ENCODE measurements at regions not wholly inside any gene's neighbourhood (a gene's known extent, or its start where the extent isn't known, plus 50 kb on each side); places are given as distances from the start of the nearest gene placed in this dataset.

DNA sequence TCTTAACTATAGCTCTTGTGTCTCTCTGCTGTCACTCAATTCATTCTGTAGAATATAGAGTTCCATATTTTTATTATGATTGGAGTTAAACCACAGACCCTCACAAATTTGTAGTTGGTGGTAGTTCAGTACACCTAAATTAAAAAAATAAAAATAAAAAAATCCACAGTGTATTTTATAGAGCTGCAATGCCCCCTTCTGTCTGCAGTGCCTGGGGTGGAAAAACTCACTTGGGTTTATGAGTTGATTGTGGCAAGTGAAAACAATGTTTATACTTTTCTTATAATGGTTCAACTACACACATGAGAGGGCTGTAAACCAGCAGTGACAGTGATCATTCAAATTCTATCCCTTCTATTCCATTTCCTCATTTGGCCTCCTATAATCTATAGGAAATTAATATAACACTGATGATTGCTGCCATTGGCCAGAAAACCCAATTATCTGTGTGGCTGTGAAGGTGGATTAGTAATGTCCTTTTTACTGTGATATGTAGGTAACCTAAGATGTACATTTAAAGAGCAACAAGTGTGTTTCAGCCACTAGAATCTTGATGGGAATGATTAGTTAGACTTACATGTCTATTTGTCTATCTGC, 166.9 kb upstream of the LRIG3 start (continued):
- TF ChIP-seq, protein P1, sequence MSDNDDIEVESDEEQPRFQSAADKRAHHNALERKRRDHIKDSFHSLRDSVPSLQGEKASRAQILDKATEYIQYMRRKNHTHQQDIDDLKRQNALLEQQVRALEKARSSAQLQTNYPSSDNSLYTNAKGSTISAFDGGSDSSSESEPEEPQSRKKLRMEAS (IDR thresholded peaks at IDR 0.05; ENCODE audit: low read depth, low read length) = no peak
- no peak for TF ChIP-seq YY1 (IDR thresholded peaks at IDR 0.05; ENCODE audit: low read depth, low read length)
- TF ChIP-seq ATF3 (IDR thresholded peaks at IDR 0.05; ENCODE audit: borderline replicate concordance, extremely low read depth, low read depth, low read length) = no peak

- intact Hi-C loops (cut with micrococcal nuclease; ENCODE audit: unreplicated experiment) = loop anchor here (10.0 kb wide), 1 partner anchor 741 kb away; no protein-coding TSS in a partner anchor
- ChIA-PET RAD21 (ENCODE audit: unreplicated experiment) (no interaction called here), POLR2A (no interaction called here), SMC1A (ENCODE audit: uncharacterized antibody, unreplicated experiment) (no interaction called here), CTCF (interaction anchor here (0.8 to 1.6 kb wide), 2 partner anchors 27 to 546 kb away, joined by 3 to 5 read pairs; no protein-coding TSS in a partner anchor)
- WGBS (ENCODE audit: insufficient coverage, insufficient replicate concordance, low lambda C conversion rate, missing lambda C conversion rate) = 20% methylated on average over 4 of the region's 4 CpGs
- H2AFZ ChIP-seq (ENCODE audit: control insufficient read depth, low read depth, low read length) = no peak overlapping the region
- TF ChIP-seq RBBP5 (conservative IDR thresholded peaks at IDR 0.05) = no peak
- no peaks in the 10 kb centered on the region for H3K36me3 ChIP-seq (ENCODE audit: control insufficient read depth in 2 of 2, insufficient read depth in 2 of 2, low read length in 1 of 2)
- no peaks in the 10 kb centered on the region for H3K27me3 ChIP-seq (replicated peaks in 1 of 2; ENCODE audit: control insufficient read depth in 2 of 2, insufficient read depth in 2 of 2, low read length in 1 of 2)
- in situ Hi-C loops (cut with MboI) = no loop called here
- ATAC-seq = no peak
- BruUV-seq (replicated peaks) = no TSS peak
- H3K4me2 ChIP-seq (ENCODE audit: control insufficient read depth, insufficient read depth) = no peak overlapping the region
- no peak for DNase-seq (ENCODE audit: low read depth, low spot score)
- no peaks in the 10 kb centered on the region for H3K9me3 ChIP-seq (replicated peaks; ENCODE audit: control insufficient read depth, insufficient read depth, low read length)
- H3K79me2 ChIP-seq (ENCODE audit: control insufficient read depth, insufficient read depth, low read length) = no peaks in the 10 kb centered on the region
- H3K4me1 ChIP-seq (ENCODE audit: control insufficient read depth, insufficient read depth, low read length) = no peaks in the 10 kb centered on the region
- no peaks in the 10 kb centered on the region for H4K20me1 ChIP-seq (ENCODE audit: control insufficient read depth, insufficient read depth)
- no peak for FAIRE-seq
- H3K9ac ChIP-seq (ENCODE audit: control insufficient read depth, insufficient read depth, low read length) = no peak overlapping the region
- no peak overlapping the region for H3K27ac ChIP-seq (ENCODE audit: control insufficient read depth, insufficient read depth)
- no peak overlapping the region for H3K4me3 ChIP-seq
Observed at GRCh38 chr12:59086126-59086525, 165.8 kb upstream of the LRIG3 start.

- H3K9ac ChIP-seq (ENCODE audit: control insufficient read depth, insufficient read depth, low read length) = no peak overlapping the region
- ChIA-PET RAD21 (ENCODE audit: unreplicated experiment) (no interaction called here), CTCF (interaction anchor here (0.8 to 1.6 kb wide), 2 partner anchors 28 to 545 kb away, joined by 3 to 5 read pairs; no protein-coding TSS in a partner anchor), POLR2A (no interaction called here), SMC1A (ENCODE audit: uncharacterized antibody, unreplicated experiment) (no interaction called here)
- no peak overlapping the region for H2AFZ ChIP-seq (ENCODE audit: control insufficient read depth, low read depth, low read length)
- H3K36me3 ChIP-seq (ENCODE audit: control insufficient read depth in 2 of 2, insufficient read depth in 2 of 2, low read length in 1 of 2) = no peaks in the 10 kb centered on the region
- intact Hi-C loops (cut with micrococcal nuclease; ENCODE audit: unreplicated experiment) = loop anchor here (10.0 kb wide), 1 partner anchor 741 kb away; no protein-coding TSS in a partner anchor
- H3K9me3 ChIP-seq (replicated peaks; ENCODE audit: control insufficient read depth, insufficient read depth, low read length) = no peaks in the 10 kb centered on the region
- no peak for ATAC-seq
- in situ Hi-C loops (cut with MboI) = no loop called here
- H3K4me2 ChIP-seq (ENCODE audit: control insufficient read depth, insufficient read depth) = no peak overlapping the region
- WGBS (ENCODE audit: insufficient coverage, insufficient replicate concordance, low lambda C conversion rate, missing lambda C conversion rate) = 18% methylated on average over 3 of the region's 3 CpGs
- H3K79me2 ChIP-seq (ENCODE audit: control insufficient read depth, insufficient read depth, low read length) = no peaks in the 10 kb centered on the region
- H4K20me1 ChIP-seq (ENCODE audit: control insufficient read depth, insufficient read depth) = no peaks in the 10 kb centered on the region
- no peaks in the 10 kb centered on the region for H3K4me1 ChIP-seq (ENCODE audit: control insufficient read depth, insufficient read depth, low read length)
- no peaks in the 10 kb centered on the region for H3K27me3 ChIP-seq (replicated peaks in 1 of 2; ENCODE audit: control insufficient read depth in 2 of 2, insufficient read depth in 2 of 2, low read length in 1 of 2)
- no peak for DNase-seq (ENCODE audit: low read depth, low spot score)
- FAIRE-seq = no peak
- BruUV-seq (replicated peaks) = no TSS peak
- H3K27ac ChIP-seq (ENCODE audit: control insufficient read depth, insufficient read depth) = no peak overlapping the region
- no peak overlapping the region for H3K4me3 ChIP-seq
- TF ChIP-seq SMARCA5 (IDR thresholded peaks at IDR 0.05) = no peak
- no peak for TF ChIP-seq CBX5 (IDR thresholded peaks at IDR 0.05; ENCODE audit: low read depth)
- TF ChIP-seq IRF3 (IDR thresholded peaks at IDR 0.05) = no peak
- TF ChIP-seq CHD2 (IDR thresholded peaks at IDR 0.05; ENCODE audit: borderline replicate concordance, low read depth, low read length) = no peak
- no peak for TF ChIP-seq ZNF217 (IDR thresholded peaks at IDR 0.05)
- TF ChIP-seq ZNF207 (IDR thresholded peaks at IDR 0.05; ENCODE audit: borderline replicate concordance) = no peak
- no peak for TF ChIP-seq NBN (IDR thresholded peaks at IDR 0.05)
- no peak for TF ChIP-seq ZNF622 (IDR thresholded peaks at IDR 0.05)
- TF ChIP-seq BCL3 (IDR thresholded peaks at IDR 0.05; ENCODE audit: borderline replicate concordance, insufficient read depth, low read depth, low read length, poor library complexity, severe bottlenecking) = no peak
- TF ChIP-seq SUZ12 (IDR thresholded peaks at IDR 0.05; ENCODE audit: unreplicated experiment) = no peak
- TF ChIP-seq TCF12 (IDR thresholded peaks at IDR 0.05; ENCODE audit: low read depth, low read length) = no peak
Observed at GRCh38 chr12:59085690-59086089, 165.4 kb upstream of the LRIG3 start.

Data from GM12878 (cell line).